H1 (cell line): ENCODE measurements at regions not wholly inside any gene's neighbourhood (a gene's known extent, or its start where the extent isn't known, plus 50 kb on each side); places are given as distances from the start of the nearest gene placed in this dataset.

Experiments used
- CTCF ChIP-seq, 3 experiments: IDR thresholded peaks; 1 replicate in 2 of 3; 2 replicates in 1 of 3; pipeline versions ENCODE4 v1.5.1 to v1.6.1; 2011; ENCODE audit warnings: low read length in 3 of 3, mild to moderate bottlenecking in 3 of 3, inconsistent platforms in 2 of 3, low read depth in 1 of 3, moderate library complexity in 1 of 3; ENCODE audit not compliant: insufficient read depth in 1 of 3; ENCODE audit errors: control extremely low read depth in 1 of 3
- EZH2 ChIP-seq: fragments of 200-600 bp; sonication (generic); IDR thresholded peaks from 2 replicates; pipeline ENCODE4 v1.7.1; 2012; ENCODE audit warnings: low read depth, mild to moderate bottlenecking, moderate library complexity, low read length, inconsistent platforms; ENCODE audit not compliant: severe bottlenecking
- GABPA ChIP-seq: IDR thresholded peaks from 2 replicates; pipeline ENCODE4 v1.6.1; 2011; ENCODE audit warnings: mild to moderate bottlenecking, low read length, moderate library complexity, borderline replicate concordance; ENCODE audit not compliant: insufficient read depth
- HDAC2 ChIP-seq, 2 experiments: fragments of 300-600 bp in 1 of 2; sonication (generic) in 1 of 2; IDR thresholded peaks; 2 replicates each; pipeline ENCODE4 v1.6.1; 2011 to 2012; ENCODE audit warnings: low read depth in 2 of 2, low read length in 2 of 2, mild to moderate bottlenecking in 2 of 2, moderate library complexity in 2 of 2, borderline replicate concordance in 1 of 2, inconsistent platforms in 1 of 2
- JUND ChIP-seq: IDR thresholded peaks from 2 replicates; pipeline ENCODE4 v1.6.1; 2011; ENCODE audit warnings: mild to moderate bottlenecking, improper control_type of control experiment, low read length
- POLR2A ChIP-seq, 2 experiments: IDR thresholded peaks; 1 replicate in 1 of 2; 2 replicates in 1 of 2; pipeline ENCODE4 v1.6.1; 2011; ENCODE audit warnings: low read depth in 2 of 2, low read length in 2 of 2, mild to moderate bottlenecking in 2 of 2; ENCODE audit errors: control extremely low read depth in 1 of 2
- RNF2 ChIP-seq: fragments of 200-900, 300-1000 bp; sonication (generic); IDR thresholded peaks from 2 replicates; pipeline ENCODE4 v1.7.1; 2016; ENCODE audit warnings: borderline replicate concordance, low read depth, mild to moderate bottlenecking, antibody characterized with exemption, low read length; ENCODE audit not compliant: poor library complexity, severe bottlenecking; ENCODE audit errors: missing control alignments

- TF ChIP-seq HDAC2 (IDR thresholded peaks at IDR 0.05; ENCODE audit: borderline replicate concordance in 1 of 2, low read depth in 2 of 2, low read length in 2 of 2) (no peak), EZH2 (no peak), CTCF (IDR thresholded peaks at IDR 0.05; ENCODE audit: control extremely low read depth in 1 of 3, insufficient read depth in 1 of 3, low read depth in 1 of 3, low read length in 3 of 3) (no peak), JUND (no peak), GABPA (no peak), RNF2 (no peak), POLR2A (IDR thresholded peaks at IDR 0.05; ENCODE audit: control extremely low read depth in 1 of 2, low read depth in 2 of 2, low read length in 2 of 2) (no peak)
Observed at GRCh38 chr2:7407001-7407400, 489.8 kb downstream of the RNF144A start.
